Neural crest cell (in vitro differentiated cells): ENCODE measurements at regions not wholly inside any gene's neighbourhood (a gene's known extent, or its start where the extent isn't known, plus 50 kb on each side); places are given as distances from the start of the nearest gene placed in this dataset.

Source experiments
- DNase-seq: peaks from one replicate; pipeline ENCODE4 v3.0.0; 2021; ENCODE audit warnings: low read depth, mixed read lengths, low spot score
- H3K27ac Mint-ChIP-seq: one replicate; pipeline ENCODE4 v1.8.0; 2021; ENCODE audit warnings: mild to moderate bottlenecking, mixed read lengths; ENCODE audit not compliant: unreplicated experiment
- H3K27me3 Mint-ChIP-seq: 2 replicates; pipeline ENCODE4 v1.8.0; 2021; ENCODE audit warnings: low read depth, mild to moderate bottlenecking, mixed read lengths
- H3K36me3 Mint-ChIP-seq: 2 replicates; pipeline ENCODE4 v1.8.0; 2021; ENCODE audit warnings: low read depth, mild to moderate bottlenecking, mixed read lengths
- H3K4me1 Mint-ChIP-seq: 2 replicates; pipeline ENCODE4 v1.8.0; 2021; ENCODE audit warnings: mixed read lengths
- H3K4me3 Mint-ChIP-seq: one replicate; pipeline ENCODE4 v1.8.0; 2021; ENCODE audit warnings: mild to moderate bottlenecking, mixed read lengths
- H3K9me3 Mint-ChIP-seq: 2 replicates; pipeline ENCODE4 v1.8.0; 2021; ENCODE audit warnings: mixed read lengths
- CTCF ChIP-seq: fragments of 200-600 bp; sonication (generic); conservative IDR thresholded peaks from 2 replicates; pipeline ENCODE4 v1.5.0; 2021; ENCODE audit warnings: antibody characterized with exemption, mild to moderate bottlenecking

GRCh38 chr11:134585666-134586610, 173.9 kb upstream of the B3GAT1 start:
- H3K27me3 Mint-ChIP-seq = peaks cover 14% of the 10 kb centered on the region

GRCh38 chr11:134584706-134585445, 172.8 kb upstream of the B3GAT1 start:
- Mint-ChIP-seq H3K36me3 (no peaks in the 10 kb centered on the region), H3K27me3 (peaks cover 8% of the 10 kb centered on the region), H3K4me1 (peaks cover 19% of the 10 kb centered on the region), H3K9me3 (no peaks in the 10 kb centered on the region), H3K27ac (peak overlapping the region; percentile 53), H3K4me3 (no peak overlapping the region)
- TF ChIP-seq CTCF = no peak
- DNase-seq = no peak

More at GRCh38 chr11:134585666-134586610, 173.9 kb upstream of the B3GAT1 start:
- Mint-ChIP-seq H3K36me3 (no peaks in the 10 kb centered on the region), H3K9me3 (no peaks in the 10 kb centered on the region), H3K27ac (peak overlapping the region; percentile 80), H3K4me1 (peaks cover 19% of the 10 kb centered on the region), H3K4me3 (no peak overlapping the region)
- DNase-seq = no peak
- no peak for TF ChIP-seq CTCF

- no peak for TF ChIP-seq CTCF
- peaks cover 3% of the 10 kb centered on the region for H3K27me3 Mint-ChIP-seq
- no peak overlapping the region for H3K4me3 Mint-ChIP-seq
- no peaks in the 10 kb centered on the region for H3K36me3 Mint-ChIP-seq
- H3K27ac Mint-ChIP-seq = no peak overlapping the region
- no peaks in the 10 kb centered on the region for H3K9me3 Mint-ChIP-seq
- peaks cover 19% of the 10 kb centered on the region for H3K4me1 Mint-ChIP-seq
- no peak for DNase-seq
Measured at GRCh38 chr11:134584001-134584561, 172.0 kb upstream of the B3GAT1 start.

GRCh38 chr11:134583397-134583990, 171.5 kb upstream of the B3GAT1 start:
- DNase-seq = no peak
- Mint-ChIP-seq H3K27me3 (no peaks in the 10 kb centered on the region), H3K36me3 (no peaks in the 10 kb centered on the region), H3K9me3 (no peaks in the 10 kb centered on the region), H3K27ac (peak overlapping the region; percentile 69), H3K4me3 (no peak overlapping the region), H3K4me1 (peaks cover 19% of the 10 kb centered on the region)
- TF ChIP-seq CTCF = no peak

- peaks cover 19% of the 10 kb centered on the region for H3K4me1 Mint-ChIP-seq
- H3K36me3 Mint-ChIP-seq = no peaks in the 10 kb centered on the region
- no peaks in the 10 kb centered on the region for H3K9me3 Mint-ChIP-seq
- H3K27me3 Mint-ChIP-seq = no peaks in the 10 kb centered on the region
- H3K27ac Mint-ChIP-seq = no peak overlapping the region
- no peak for TF ChIP-seq CTCF
- no peak overlapping the region for H3K4me3 Mint-ChIP-seq
- no peak for DNase-seq
Measured at GRCh38 chr11:134582770-134583095, 170.7 kb upstream of the B3GAT1 start.
